CD14-positive monocyte (primary cell): ENCODE measurements at regions not wholly inside any gene's neighbourhood (a gene's known extent, or its start where the extent isn't known, plus 50 kb on each side); places are given as distances from the start of the nearest gene placed in this dataset.

Source experiments
- DNase-seq, 3 donors: peaks; one replicate each; pipeline ENCODE4 v3.0.0-alpha.2; 2011 to 2022
- H2AFZ ChIP-seq: 2 replicates; pipeline ENCODE4 v1.6.0; 2012; ENCODE audit warnings: mild to moderate bottlenecking, low read depth, low read length, inconsistent platforms; ENCODE audit not compliant: insufficient read depth, poor library complexity, severe bottlenecking
- H3K27ac ChIP-seq, 2 donors: 1 replicate in 1 of 2; 2 replicates in 1 of 2; pipeline ENCODE4 v1.5.1; 2012 to 2013; ENCODE audit warnings: low read length in 2 of 2, control low read depth in 1 of 2, inconsistent platforms in 1 of 2, low read depth in 1 of 2, mild to moderate bottlenecking in 1 of 2
- H3K27me3 ChIP-seq, 2 donors: one replicate each; pipeline versions ENCODE4 v1.6.0 to v1.6.1; 2011 to 2013; ENCODE audit warnings: low read length in 2 of 2; ENCODE audit not compliant: control insufficient read depth in 2 of 2, insufficient read depth in 2 of 2
- H3K36me3 ChIP-seq, 2 donors: replicated peaks in 1 of 2; 1 replicate in 1 of 2; 2 replicates in 1 of 2; pipeline versions ENCODE4 v1.5.1 to v1.6.1; 2012 to 2013; ENCODE audit warnings: low read length in 2 of 2, control low read depth in 1 of 2, inconsistent platforms in 1 of 2, mild to moderate bottlenecking in 1 of 2; ENCODE audit not compliant: insufficient read depth in 2 of 2, control insufficient read depth in 1 of 2
- H3K4me1 ChIP-seq, 2 donors: 1 replicate in 1 of 2; 2 replicates in 1 of 2; pipeline versions ENCODE4 v1.5.1 to v1.6.1; 2012 to 2013; ENCODE audit warnings: low read length in 2 of 2, control low read depth in 1 of 2, inconsistent platforms in 1 of 2, mild to moderate bottlenecking in 1 of 2, moderate library complexity in 1 of 2; ENCODE audit not compliant: insufficient read depth in 2 of 2, control insufficient read depth in 1 of 2
- H3K4me2 ChIP-seq: replicated peaks from 2 replicates; pipeline ENCODE3; 2012; ENCODE audit warnings: low read length, moderate library complexity, mild to moderate bottlenecking; ENCODE audit not compliant: poor library complexity, severe bottlenecking; ENCODE audit errors: extremely low read depth
- H3K4me3 ChIP-seq, 3 experiments: fragments of 200-600 bp in 1 of 3; sonication (generic) in 1 of 3; replicated peaks in 1 of 3; 1 replicate in 2 of 3; 2 replicates in 1 of 3; pipeline ENCODE4 v1.5.1; 2011 to 2013; ENCODE audit warnings: low read length in 3 of 3, mild to moderate bottlenecking in 3 of 3, control low read depth in 2 of 3, low read depth in 2 of 3, inconsistent platforms in 1 of 3, moderate library complexity in 1 of 3
- H3K79me2 ChIP-seq: 2 replicates; pipeline ENCODE4 v1.6.0; 2012; ENCODE audit warnings: mild to moderate bottlenecking, control low read depth, inconsistent platforms, low read length, moderate library complexity; ENCODE audit not compliant: insufficient read depth
- H3K9ac ChIP-seq: 2 replicates; pipeline ENCODE4 v1.6.0; 2017; ENCODE audit warnings: low read length, mild to moderate bottlenecking; ENCODE audit not compliant: insufficient read depth, poor library complexity, severe bottlenecking
- H3K9me3 ChIP-seq, 2 donors: replicated peaks in 1 of 2; 1 replicate in 1 of 2; 2 replicates in 1 of 2; pipeline versions ENCODE4 v1.5.1 to v1.6.1; 2012 to 2013; ENCODE audit warnings: low read length in 2 of 2, control low read depth in 1 of 2; ENCODE audit not compliant: control insufficient read depth in 1 of 2, insufficient read depth in 1 of 2
- H4K20me1 ChIP-seq: 2 replicates; pipeline ENCODE4 v1.6.0; 2012; ENCODE audit warnings: mild to moderate bottlenecking, low read length, control low read depth, moderate library complexity; ENCODE audit not compliant: insufficient read depth
- H3K27ac Mint-ChIP-seq, 7 donors: one replicate each; pipeline ENCODE4 v1.8.0; 2020; ENCODE audit warnings: mild to moderate bottlenecking in 7 of 7, mixed read lengths in 7 of 7, moderate library complexity in 6 of 7, inconsistent platforms in 2 of 7
- H3K27me3 Mint-ChIP-seq, 3 donors: one replicate each; pipeline ENCODE4 v1.8.0; 2021 to 2022; ENCODE audit warnings: low read depth in 3 of 3, mild to moderate bottlenecking in 3 of 3, mixed read lengths in 3 of 3, moderate library complexity in 3 of 3, inconsistent platforms in 1 of 3
- H3K36me3 Mint-ChIP-seq, 2 donors: one replicate each; pipeline ENCODE4 v1.8.0; 2020; ENCODE audit warnings: mixed read lengths in 2 of 2, inconsistent platforms in 1 of 2, mild to moderate bottlenecking in 1 of 2
- H3K4me1 Mint-ChIP-seq: one replicate; pipeline ENCODE4 v1.8.0; 2020; ENCODE audit warnings: mild to moderate bottlenecking, mixed read lengths
- H3K4me3 Mint-ChIP-seq, 2 donors: one replicate each; pipeline ENCODE4 v1.8.0; 2020; ENCODE audit warnings: mild to moderate bottlenecking in 2 of 2, mixed read lengths in 2 of 2, moderate library complexity in 1 of 2
- H3K9me3 Mint-ChIP-seq, 7 donors: one replicate each; pipeline ENCODE4 v1.8.0; 2020 to 2022; ENCODE audit warnings: mixed read lengths in 7 of 7, mild to moderate bottlenecking in 6 of 7, moderate library complexity in 6 of 7, inconsistent platforms in 2 of 7
- WGBS: methylation state at CpG from one replicate; pipeline ENCODE4 v1.1.5; 2013; ENCODE audit warnings: missing lambda C conversion rate; ENCODE audit not compliant: insufficient coverage; 5-methylcytosine and 5-hydroxymethylcytosine counted together
- intact Hi-C, 2 donors: fragments of 100-400 bp; cut with micrococcal nuclease; formaldehyde crosslinking; loops; one replicate each; pipeline versions ENCODE4 v1.15.0 to v1.15.1; 2023
- TF ChIP-seq, protein P1 (sequence below): fragments of 200-600 bp; IDR thresholded peaks from one replicate; pipeline ENCODE4 v1.8.0; 2022; ENCODE audit warnings: antibody characterized with exemption, mild to moderate bottlenecking

DNA sequence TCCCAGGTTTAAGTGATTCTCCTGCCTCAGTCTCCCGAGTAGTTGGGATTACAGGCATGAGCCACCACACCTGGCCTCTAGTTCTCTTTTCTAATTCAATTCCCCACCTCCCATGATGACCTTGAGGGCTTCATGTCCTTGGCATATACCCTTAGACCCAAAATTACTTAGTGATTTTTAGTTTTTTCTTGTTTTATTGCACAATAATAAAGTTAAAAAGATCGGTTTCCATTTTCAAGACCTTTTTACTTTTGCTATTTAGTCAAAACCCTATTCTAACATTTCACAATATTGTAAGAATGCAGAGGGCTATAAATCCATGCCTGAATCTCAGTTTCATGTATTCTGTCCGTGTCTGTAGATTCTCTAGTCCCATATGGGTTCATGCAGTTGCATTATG lies 354.6 kb upstream of the FANCL start:
- H3K27me3 ChIP-seq = no peaks in the 10 kb centered on the region
- DNase-seq = no peak

DNA sequence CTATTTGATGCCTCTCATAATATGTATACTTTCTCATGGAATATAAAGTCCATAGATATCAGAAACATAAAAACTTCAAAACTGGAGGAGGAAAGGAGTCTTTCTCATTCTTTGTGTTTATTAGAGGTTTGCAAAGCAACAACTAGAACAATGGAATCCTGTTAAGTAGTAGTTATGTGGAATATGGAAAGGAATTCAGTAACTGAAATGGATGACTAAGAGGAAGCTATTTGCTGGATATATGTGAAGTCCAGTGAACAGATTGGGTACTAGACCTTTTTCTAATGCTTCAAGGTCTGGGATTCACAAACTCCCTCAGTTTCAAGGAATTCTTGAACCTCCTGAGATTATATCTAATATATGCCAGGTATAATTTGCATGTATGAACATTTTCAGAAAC lies 353.6 kb upstream of the FANCL start:
- Mint-ChIP-seq H3K27ac (no peak overlapping the region), H3K27me3 (peaks cover 1 to 2% (median 2%) of the 10 kb centered on the region in 3 donors), H3K4me3 (no peak overlapping the region)

More for the DNA sequence above, 354.6 kb upstream of the FANCL start:
- H3K9ac ChIP-seq = no peak overlapping the region
- H3K36me3 ChIP-seq = no peaks in the 10 kb centered on the region
- H3K27me3 Mint-ChIP-seq = peaks cover 1 to 2% (median 2%) of the 10 kb centered on the region in 3 donors
- no peak overlapping the region for H3K4me3 ChIP-seq
- no peaks in the 10 kb centered on the region for H3K4me1 ChIP-seq
- intact Hi-C loops = no loop called here
- no peak overlapping the region for H3K27ac ChIP-seq
- no peaks in the 10 kb centered on the region for H4K20me1 ChIP-seq
- H2AFZ ChIP-seq = no peak overlapping the region
- no peaks in the 10 kb centered on the region for H3K79me2 ChIP-seq
- H3K4me2 ChIP-seq = no peak overlapping the region
- peaks cover 3% of the 10 kb centered on the region for H3K4me1 Mint-ChIP-seq
- TF ChIP-seq, protein P1, sequence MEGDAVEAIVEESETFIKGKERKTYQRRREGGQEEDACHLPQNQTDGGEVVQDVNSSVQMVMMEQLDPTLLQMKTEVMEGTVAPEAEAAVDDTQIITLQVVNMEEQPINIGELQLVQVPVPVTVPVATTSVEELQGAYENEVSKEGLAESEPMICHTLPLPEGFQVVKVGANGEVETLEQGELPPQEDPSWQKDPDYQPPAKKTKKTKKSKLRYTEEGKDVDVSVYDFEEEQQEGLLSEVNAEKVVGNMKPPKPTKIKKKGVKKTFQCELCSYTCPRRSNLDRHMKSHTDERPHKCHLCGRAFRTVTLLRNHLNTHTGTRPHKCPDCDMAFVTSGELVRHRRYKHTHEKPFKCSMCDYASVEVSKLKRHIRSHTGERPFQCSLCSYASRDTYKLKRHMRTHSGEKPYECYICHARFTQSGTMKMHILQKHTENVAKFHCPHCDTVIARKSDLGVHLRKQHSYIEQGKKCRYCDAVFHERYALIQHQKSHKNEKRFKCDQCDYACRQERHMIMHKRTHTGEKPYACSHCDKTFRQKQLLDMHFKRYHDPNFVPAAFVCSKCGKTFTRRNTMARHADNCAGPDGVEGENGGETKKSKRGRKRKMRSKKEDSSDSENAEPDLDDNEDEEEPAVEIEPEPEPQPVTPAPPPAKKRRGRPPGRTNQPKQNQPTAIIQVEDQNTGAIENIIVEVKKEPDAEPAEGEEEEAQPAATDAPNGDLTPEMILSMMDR = no peak
- 100% methylated on average over 1 of the region's 3 CpGs for WGBS
- no peak overlapping the region for H3K27ac Mint-ChIP-seq
- H3K9me3 ChIP-seq = no peaks in the 10 kb centered on the region
- no peak overlapping the region for H3K4me3 Mint-ChIP-seq
- H3K9me3 Mint-ChIP-seq = peaks cover 4 to 13% (median 6%) of the 10 kb centered on the region in 7 donors
- H3K36me3 Mint-ChIP-seq = no peaks in the 10 kb centered on the region

More for the DNA sequence above, 353.6 kb upstream of the FANCL start:
- intact Hi-C loops = no loop called here
- H3K27me3 ChIP-seq = no peaks in the 10 kb centered on the region
- no peaks in the 10 kb centered on the region for H4K20me1 ChIP-seq
- H3K36me3 Mint-ChIP-seq = no peaks in the 10 kb centered on the region
- H3K9me3 Mint-ChIP-seq = peaks cover 0 to 13% (median 6%) of the 10 kb centered on the region in 7 donors
- no peak overlapping the region for H3K4me2 ChIP-seq
- H3K36me3 ChIP-seq = no peaks in the 10 kb centered on the region
- no peak overlapping the region for H3K27ac ChIP-seq
- TF ChIP-seq, protein P1 = no peak
- H3K79me2 ChIP-seq = no peaks in the 10 kb centered on the region
- H3K4me3 ChIP-seq = no peak overlapping the region
- no peak overlapping the region for H2AFZ ChIP-seq
- H3K4me1 Mint-ChIP-seq = peaks cover 3% of the 10 kb centered on the region
- no peak overlapping the region for H3K9ac ChIP-seq
- H3K9me3 ChIP-seq = no peaks in the 10 kb centered on the region
- H3K4me1 ChIP-seq = no peaks in the 10 kb centered on the region
- DNase-seq = no peak
